ENCODE measurements at regions not wholly inside any gene's neighbourhood (a gene's known extent, or its start where the extent isn't known, plus 50 kb on each side); places are given as distances from the start of the nearest gene placed in this dataset.
"Not testable (repeated sequence)": the region's sequence is repeated elsewhere in the genome, so short reads cannot be mapped to it uniquely, and the experiment has no call there.

GRCh38 chrX:66914080-66914479, 275.2 kb upstream of the EDA2R start:
- no peak for DNase-seq (ENCODE audit: low spot score)

- no peak for DNase-seq (ENCODE audit: low spot score)
Measured at GRCh38 chrX:66912417-66912816, 273.5 kb upstream of the EDA2R start.

DNA sequence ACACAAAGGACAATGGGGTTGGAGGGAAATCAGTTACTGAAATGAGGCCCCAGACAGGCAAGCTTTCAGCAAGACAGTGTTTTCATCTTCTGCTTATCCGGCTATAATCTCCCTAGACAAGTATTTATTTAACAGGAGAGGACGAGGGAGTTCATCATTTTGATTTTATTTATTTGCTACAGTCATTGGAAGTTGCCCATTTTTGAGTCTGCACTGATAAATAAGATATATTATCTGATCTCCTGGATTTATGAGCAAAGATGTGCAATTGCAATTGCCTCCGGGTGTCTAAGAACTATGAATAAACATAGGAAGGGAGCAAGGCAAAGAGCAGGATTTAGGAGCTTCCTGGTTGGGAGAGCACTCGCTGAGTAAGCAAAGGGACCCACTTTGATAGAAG, 263.2 kb upstream of the EDA2R start:
- no peak for DNase-seq (ENCODE audit: low spot score)

- no peak for DNase-seq (ENCODE audit: low spot score)
Measured at GRCh38 chrX:66900886-66901285, 262.0 kb upstream of the EDA2R start.

- no peak for DNase-seq (ENCODE audit: low spot score)
Measured at GRCh38 chrX:66892004-66892403, 253.1 kb upstream of the EDA2R start.

DNA sequence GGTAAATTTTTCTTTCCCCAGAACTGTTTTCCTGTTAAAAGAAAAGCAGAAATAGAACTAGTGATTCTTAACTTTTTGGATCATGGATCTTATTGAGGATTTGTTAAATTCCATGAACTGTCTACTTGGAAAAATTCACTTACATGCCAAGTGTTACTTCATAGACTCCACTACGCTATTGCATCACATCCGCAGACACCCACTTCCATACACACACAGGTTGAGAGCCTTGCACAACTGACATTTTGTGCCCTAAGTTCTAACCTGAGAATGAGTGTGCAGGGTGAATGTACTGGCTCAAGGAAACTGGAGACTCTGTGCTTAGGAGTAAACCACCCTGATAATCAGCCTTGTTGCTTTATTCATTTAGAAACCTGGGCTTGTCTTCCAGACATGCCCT, 250.5 kb upstream of the EDA2R start:
- no peak for DNase-seq (ENCODE audit: low spot score)

- DNase-seq (ENCODE audit: low spot score): no peak
Measured at GRCh38 chrX:66882101-66882500, 243.2 kb upstream of the EDA2R start.

- no peak for DNase-seq (ENCODE audit: low spot score)
Measured at GRCh38 chrX:66876776-66877175, 237.9 kb upstream of the EDA2R start.

GRCh38 chrX:66872771-66873170, 233.9 kb upstream of the EDA2R start:
- no peak for DNase-seq (ENCODE audit: low spot score)

- DNase-seq (ENCODE audit: low spot score): no peak
Measured at GRCh38 chrX:66863721-66864120, 224.8 kb upstream of the EDA2R start.

DNA sequence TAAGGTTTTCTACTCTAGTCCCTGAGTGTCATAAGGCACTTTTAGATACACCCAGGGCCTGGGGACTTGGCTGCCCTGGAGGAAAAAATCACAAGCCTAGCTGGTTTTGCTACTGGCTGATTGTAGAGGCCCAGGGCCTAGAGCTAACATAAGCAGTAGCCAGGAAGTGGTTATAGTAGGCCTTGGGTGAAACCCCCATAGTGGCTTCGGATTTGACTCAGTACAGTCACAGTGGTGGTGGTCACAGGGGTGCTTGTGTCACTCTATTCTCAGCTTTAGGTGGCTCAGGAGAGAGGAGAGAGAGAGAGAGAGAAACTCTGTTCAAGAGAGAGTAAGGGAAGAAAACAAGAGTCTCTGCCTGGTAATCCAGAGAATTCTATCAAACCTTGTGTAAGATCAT, 194.5 kb upstream of the EDA2R start:
- no peak for DNase-seq (ENCODE audit: low spot score)

GRCh38 chrX:66815227-66815626, 176.3 kb upstream of the EDA2R start:
- DNase-seq (ENCODE audit: low spot score): no peak

DNA sequence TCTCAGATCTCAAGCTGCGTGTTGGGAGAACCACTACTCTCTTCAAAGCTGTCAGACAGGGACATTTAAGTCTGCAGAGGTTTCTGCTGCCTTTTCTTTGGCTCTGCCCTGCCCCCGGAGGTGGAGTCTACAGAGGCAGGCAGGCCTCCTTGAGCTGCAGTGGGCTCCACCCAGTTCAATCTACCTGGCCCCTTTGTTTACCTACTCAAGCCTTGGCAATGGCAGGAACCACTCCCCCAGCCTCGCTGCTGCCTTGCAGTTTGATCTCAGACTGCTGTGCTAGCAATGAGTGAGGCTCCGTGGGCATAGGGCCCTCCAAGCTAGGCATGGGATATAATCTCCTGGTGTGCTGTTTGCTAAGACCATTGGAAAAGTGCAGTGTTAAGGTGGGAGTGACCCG, 155.6 kb upstream of the EDA2R start:
- DNase-seq (ENCODE audit: low spot score): not testable (repeated sequence)

DNA sequence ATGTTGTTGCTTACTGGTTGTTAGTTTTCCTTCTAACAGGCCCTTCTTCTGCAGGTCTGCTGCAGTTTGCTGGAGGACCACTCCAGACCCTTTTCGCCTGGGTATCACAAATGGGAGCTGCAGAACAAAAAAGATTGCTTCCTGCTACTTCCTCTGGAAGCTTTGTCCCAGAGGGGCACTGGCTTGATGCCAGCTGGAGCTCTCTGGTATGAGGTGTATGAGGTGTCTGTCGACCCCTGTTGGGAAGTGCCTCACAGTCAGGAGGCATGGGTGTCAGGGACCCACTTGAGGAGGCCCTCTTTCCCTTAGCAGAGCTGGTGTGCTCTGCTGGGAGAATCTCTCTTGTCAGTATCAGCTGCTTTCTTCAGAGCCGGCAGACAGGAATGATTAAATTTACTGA, 127.4 kb upstream of the EDA2R start:
- DNase-seq (ENCODE audit: low spot score): no peak

DNA sequence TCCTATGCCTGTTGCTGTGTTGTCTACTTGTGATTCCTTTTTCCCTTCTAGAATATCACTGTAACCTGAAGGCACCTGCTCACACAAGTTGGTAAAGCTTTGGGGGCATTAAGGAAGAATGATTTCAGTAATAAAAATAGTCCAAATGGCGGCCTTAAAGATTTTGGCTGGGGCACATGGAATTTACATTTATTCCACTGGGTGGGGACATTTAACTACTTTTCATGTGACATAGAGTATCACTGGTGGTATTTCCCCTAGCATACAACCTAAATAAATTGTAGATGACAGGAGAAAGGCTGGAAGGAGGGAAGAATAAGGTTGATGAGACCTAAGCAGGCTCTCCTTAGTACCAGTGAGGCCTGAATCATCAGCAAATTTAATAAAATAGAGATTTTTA, 121.8 kb upstream of the EDA2R start:
- DNase-seq (ENCODE audit: low spot score): no peak

DNA sequence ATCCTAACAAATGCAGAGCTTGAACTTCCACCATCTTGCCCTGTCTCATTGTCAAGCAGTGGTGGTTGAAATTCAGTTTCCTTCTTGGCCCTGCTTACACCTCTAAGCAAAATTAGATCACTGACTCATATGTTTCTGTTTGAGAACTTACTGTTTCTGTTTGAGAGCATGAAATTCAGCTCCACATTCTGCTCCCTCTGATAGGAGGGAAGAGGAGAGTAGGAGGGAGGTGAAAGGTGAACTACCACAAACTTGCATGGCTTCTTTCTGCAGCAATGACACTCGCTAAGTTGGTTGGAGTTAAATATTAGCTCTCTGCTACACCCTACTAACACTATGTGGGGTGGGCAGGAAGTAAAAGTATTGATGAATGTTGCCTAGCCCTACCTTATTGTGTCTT, 117.8 kb upstream of the EDA2R start:
- DNase-seq (ENCODE audit: low spot score): no peak

- DNase-seq (ENCODE audit: low spot score): no peak
Measured at GRCh38 chrX:66751136-66751782, 112.4 kb upstream of the EDA2R start.

GRCh38 chrX:66744519-66744918, 105.6 kb upstream of the EDA2R start:
- not testable (repeated sequence) for DNase-seq (ENCODE audit: low spot score)

- peak; percentile 17 for DNase-seq (ENCODE audit: low spot score)
Measured at GRCh38 chrX:66731398-66731797, 92.5 kb upstream of the EDA2R start.

- peak; percentile 12 for DNase-seq (ENCODE audit: low spot score)
Measured at GRCh38 chrX:66728818-66729271, 90.0 kb upstream of the EDA2R start.

GRCh38 chrX:66717926-66718325, 79.0 kb upstream of the EDA2R start:
- DNase-seq (ENCODE audit: low spot score): no peak

DNA sequence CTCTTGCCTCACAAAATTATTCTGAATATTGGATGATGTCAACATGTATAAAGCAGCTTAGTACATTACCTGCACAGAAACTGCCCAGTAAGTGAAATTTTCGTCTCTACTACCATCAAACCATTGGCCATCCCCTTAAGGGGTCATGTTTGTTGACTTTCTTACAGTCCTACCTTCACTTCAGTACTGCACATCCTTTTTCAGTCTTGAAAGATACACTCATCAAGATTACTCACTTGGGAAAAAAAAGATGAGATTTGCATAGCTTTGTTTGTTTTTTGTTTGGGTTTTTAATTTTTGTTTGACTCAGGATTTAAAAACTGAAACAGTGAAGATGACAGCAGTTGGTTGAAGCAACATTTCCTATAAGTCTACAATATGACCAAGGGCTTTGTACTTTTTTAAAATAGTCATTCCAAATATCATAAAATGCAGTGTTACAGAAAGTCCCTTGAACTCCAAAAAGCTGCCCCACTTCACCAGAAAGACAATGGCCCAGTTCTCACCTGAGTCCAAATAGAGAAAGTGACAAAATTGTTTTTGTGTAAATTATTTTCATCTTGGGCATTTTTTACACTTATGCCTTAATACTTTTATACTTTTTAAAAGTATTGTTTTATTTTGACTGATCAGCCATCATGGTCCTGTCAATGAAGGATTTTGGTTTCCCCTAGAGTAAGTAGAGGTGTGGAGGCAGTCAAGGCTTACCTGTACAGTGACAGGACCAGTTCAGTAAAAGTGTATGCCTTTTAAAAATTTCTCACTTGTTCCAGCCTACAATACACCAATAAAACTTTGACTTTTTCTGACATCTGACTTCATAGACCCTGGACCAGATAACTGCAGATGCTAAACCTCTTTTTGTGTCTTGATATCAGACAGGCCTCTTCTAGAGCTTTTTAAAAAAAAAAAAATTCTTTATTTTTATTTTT, 59.7 kb upstream of the EDA2R start:
- DNase-seq (ENCODE audit: low spot score): no peak

GRCh38 chrX:66692512-66692911, 53.6 kb upstream of the EDA2R start:
- not testable (repeated sequence) for DNase-seq (ENCODE audit: low spot score)

Data from A172 (cell line).